Neuronal stem cell (in vitro differentiated cells): ENCODE measurements at regions not wholly inside any gene's neighbourhood (a gene's known extent, or its start where the extent isn't known, plus 50 kb on each side); places are given as distances from the start of the nearest gene placed in this dataset.

ENCODE experiments used
- DNase-seq: peaks from one replicate; pipeline ENCODE4 v3.0.0-alpha.2; 2013; ENCODE audit warnings: low spot score
- H2AFZ ChIP-seq: one replicate; pipeline ENCODE4 v1.6.1; 2013; ENCODE audit warnings: mild to moderate bottlenecking, low read length, inconsistent platforms
- H2AK5ac ChIP-seq: 2 replicates; pipeline ENCODE4 v1.6.1; 2013; ENCODE audit warnings: low read depth, mild to moderate bottlenecking, inconsistent platforms, low read length, moderate library complexity, mixed read lengths
- H2BK120ac ChIP-seq: 2 replicates; pipeline ENCODE4 v1.6.1; 2013; ENCODE audit warnings: low read depth, mild to moderate bottlenecking, inconsistent platforms, low read length, moderate library complexity, mixed read lengths
- H2BK12ac ChIP-seq: one replicate; pipeline ENCODE4 v1.6.1; 2013; ENCODE audit warnings: low read length, inconsistent platforms
- H2BK15ac ChIP-seq: 2 replicates; pipeline ENCODE4 v1.6.1; 2013; ENCODE audit warnings: mild to moderate bottlenecking, low read length, inconsistent platforms, mixed read lengths
- H2BK5ac ChIP-seq: one replicate; pipeline ENCODE4 v1.6.1; 2013; ENCODE audit warnings: inconsistent platforms, mild to moderate bottlenecking, low read length, moderate library complexity
- H3K14ac ChIP-seq: one replicate; pipeline ENCODE4 v1.6.1; 2013; ENCODE audit warnings: low read length, inconsistent platforms
- H3K18ac ChIP-seq: 2 replicates; pipeline ENCODE4 v1.6.1; 2013; ENCODE audit warnings: low read length, inconsistent platforms
- H3K23ac ChIP-seq: 2 replicates; pipeline ENCODE4 v1.6.1; 2013; ENCODE audit warnings: low read depth, mild to moderate bottlenecking, mixed read lengths, low read length, inconsistent platforms; ENCODE audit not compliant: poor library complexity
- H3K27ac ChIP-seq: replicated peaks from 3 replicates; pipeline ENCODE4 v1.5.1; 2013; ENCODE audit warnings: low read length, inconsistent platforms
- H3K27me3 ChIP-seq, 3 experiments: 2 replicates each; pipeline ENCODE4 v1.6.1; 2013; ENCODE audit warnings: low read length in 3 of 3, mild to moderate bottlenecking in 2 of 3, inconsistent platforms in 1 of 3, low read depth in 1 of 3, mixed read lengths in 1 of 3, moderate library complexity in 1 of 3; ENCODE audit not compliant: control insufficient read depth in 3 of 3, insufficient read depth in 3 of 3
- H3K36me3 ChIP-seq, 2 donors: replicated peaks in 1 of 2; 2 replicates each; pipeline ENCODE4 v1.6.1; 2013; ENCODE audit warnings: low read length in 2 of 2; ENCODE audit not compliant: control insufficient read depth in 2 of 2, insufficient read depth in 2 of 2
- H3K4ac ChIP-seq: 2 replicates; pipeline ENCODE4 v1.6.1; 2013; ENCODE audit warnings: inconsistent platforms, mild to moderate bottlenecking, low read length, moderate library complexity
- H3K4me1 ChIP-seq, 2 donors: 1 replicate in 1 of 2; 2 replicates in 1 of 2; pipeline ENCODE4 v1.6.1; 2013; ENCODE audit warnings: low read length in 2 of 2, low read depth in 1 of 2; ENCODE audit not compliant: control insufficient read depth in 2 of 2, insufficient read depth in 1 of 2
- H3K4me2 ChIP-seq: one replicate; pipeline ENCODE4 v1.6.1; 2013; ENCODE audit warnings: mild to moderate bottlenecking, low read length, inconsistent platforms; ENCODE audit not compliant: insufficient read depth, poor library complexity, severe bottlenecking
- H3K4me3 ChIP-seq, 2 donors: 2 replicates each; pipeline ENCODE4 v1.5.1; 2013; ENCODE audit warnings: low read length in 2 of 2, mild to moderate bottlenecking in 2 of 2, inconsistent platforms in 1 of 2, moderate library complexity in 1 of 2
- H3K79me1 ChIP-seq: one replicate; pipeline ENCODE4 v1.6.1; 2013; ENCODE audit warnings: low read depth, mild to moderate bottlenecking, inconsistent platforms, low read length, moderate library complexity
- H3K9ac ChIP-seq: one replicate; pipeline ENCODE4 v1.6.1; 2013; ENCODE audit warnings: mild to moderate bottlenecking, low read depth, low read length, inconsistent platforms; ENCODE audit not compliant: poor library complexity
- H3K9me3 ChIP-seq, 2 donors: replicated peaks in 1 of 2; 2 replicates each; pipeline versions ENCODE3 to v1.6.1; 2013; ENCODE audit warnings: low read length in 2 of 2, mild to moderate bottlenecking in 2 of 2, inconsistent platforms in 1 of 2, low read depth in 1 of 2, mixed read lengths in 1 of 2, moderate library complexity in 1 of 2; ENCODE audit not compliant: control insufficient read depth in 2 of 2, insufficient read depth in 1 of 2
- H4K8ac ChIP-seq: one replicate; pipeline ENCODE4 v1.6.1; 2013; ENCODE audit warnings: low read depth, mild to moderate bottlenecking, inconsistent platforms, low read length, moderate library complexity
- H4K91ac ChIP-seq: one replicate; pipeline ENCODE4 v1.6.1; 2013; ENCODE audit warnings: low read length, low read depth, mild to moderate bottlenecking, inconsistent platforms; ENCODE audit not compliant: poor library complexity
- WGBS, 2 donors: extraction: QIAGEN DNeasy Blood & Tissue Kit; methylation state at CpG; one replicate each; pipeline ENCODE4 v1.1.7; 2013; ENCODE audit warnings: missing lambda C conversion rate in 2 of 2, mixed read lengths in 1 of 2; ENCODE audit not compliant: insufficient read length in 2 of 2, insufficient replicate concordance in 1 of 2; ENCODE audit errors: extremely low coverage in 2 of 2; 5-methylcytosine and 5-hydroxymethylcytosine counted together

GRCh38 chr13:62294244-62294643 lies 878.6 kb upstream of the PCDH20 start:
- Histone ChIP-seq H3K4ac (no peak overlapping the region), H2AFZ (no peak overlapping the region), H2BK12ac (no peak overlapping the region), H3K4me2 (no peak overlapping the region), H3K23ac (no peak overlapping the region), H3K18ac (no peak overlapping the region), H3K14ac (no peak overlapping the region), H3K36me3 (no peaks in the 10 kb centered on the region), H4K8ac (no peak overlapping the region), H3K79me1 (no peaks in the 10 kb centered on the region), H2AK5ac (no peak overlapping the region), H3K4me1 (peaks cover 0 to 4% of the 10 kb centered on the region in 2 donors), H3K9ac (no peak overlapping the region), H2BK120ac (no peak overlapping the region), H2BK15ac (no peak overlapping the region), H3K4me3 (no peak overlapping the region), H2BK5ac (no peak overlapping the region), H3K27ac (no peak overlapping the region), H3K27me3 (no peaks in the 10 kb centered on the region), H3K9me3 (peaks cover 0 to 7% of the 10 kb centered on the region in 2 donors), H4K91ac (no peak overlapping the region)
- DNase-seq, result no peak
- no CpG with 5 or more reads among the region's 4 CpGs for WGBS, 2 donors

GRCh38 chr13:62292714-62293480 lies 877.2 kb upstream of the PCDH20 start:
- no peak overlapping the region for H2BK120ac ChIP-seq
- H3K79me1 ChIP-seq, result no peaks in the 10 kb centered on the region
- no CpG with 5 or more reads among the region's 2 CpGs for WGBS, 2 donors
- H3K23ac ChIP-seq, result no peak overlapping the region
- no peak overlapping the region for H2BK12ac ChIP-seq
- no peak overlapping the region for H4K8ac ChIP-seq
- no peak overlapping the region for H3K9ac ChIP-seq
- no peak overlapping the region for H4K91ac ChIP-seq
- H3K27ac ChIP-seq, result no peak overlapping the region
- no peak for DNase-seq
- H3K14ac ChIP-seq, result no peak overlapping the region
- no peak overlapping the region for H3K4me2 ChIP-seq
- H2AFZ ChIP-seq, result no peak overlapping the region
- H3K4ac ChIP-seq, result no peak overlapping the region
- H2BK5ac ChIP-seq, result no peak overlapping the region
- H3K27me3 ChIP-seq, result no peaks in the 10 kb centered on the region
- no peak overlapping the region for H2BK15ac ChIP-seq
- H2AK5ac ChIP-seq, result no peak overlapping the region
- H3K18ac ChIP-seq, result no peak overlapping the region
- no peak overlapping the region for H3K4me3 ChIP-seq
- peaks cover 0 to 5% of the 10 kb centered on the region in 2 donors for H3K4me1 ChIP-seq
- H3K36me3 ChIP-seq, result no peaks in the 10 kb centered on the region
- peaks cover 0 to 7% of the 10 kb centered on the region in 2 donors for H3K9me3 ChIP-seq

- no peak for DNase-seq
- Histone ChIP-seq H3K4ac (no peak overlapping the region), H3K23ac (no peak overlapping the region), H2BK15ac (no peak overlapping the region), H3K9me3 (peaks cover 0 to 7% of the 10 kb centered on the region in 2 donors), H3K4me3 (no peak overlapping the region), H3K27me3 (no peaks in the 10 kb centered on the region), H3K14ac (no peak overlapping the region), H2AK5ac (no peak overlapping the region), H3K36me3 (no peaks in the 10 kb centered on the region), H4K91ac (no peak overlapping the region), H2BK5ac (no peak overlapping the region), H3K4me1 (peaks cover 0 to 5% of the 10 kb centered on the region in 2 donors), H2BK12ac (no peak overlapping the region), H3K9ac (no peak overlapping the region), H3K18ac (no peak overlapping the region), H2BK120ac (no peak overlapping the region), H4K8ac (no peak overlapping the region), H3K4me2 (no peak overlapping the region), H3K27ac (no peak overlapping the region), H3K79me1 (no peaks in the 10 kb centered on the region), H2AFZ (peak overlapping the region; percentile 8)
Measured at GRCh38 chr13:62290542-62290941, 874.9 kb upstream of the PCDH20 start.

- H2AK5ac ChIP-seq, result no peak overlapping the region
- H3K4me3 ChIP-seq, result no peak overlapping the region
- DNase-seq, result no peak
- H3K23ac ChIP-seq, result no peak overlapping the region
- no peak overlapping the region for H4K8ac ChIP-seq
- peaks cover 0 to 7% of the 10 kb centered on the region in 2 donors for H3K9me3 ChIP-seq
- no peak overlapping the region for H3K4me2 ChIP-seq
- H4K91ac ChIP-seq, result no peak overlapping the region
- no peak overlapping the region for H2AFZ ChIP-seq
- no peak overlapping the region for H2BK12ac ChIP-seq
- H2BK120ac ChIP-seq, result no peak overlapping the region
- no peak overlapping the region for H2BK5ac ChIP-seq
- H3K14ac ChIP-seq, result no peak overlapping the region
- peaks cover 0 to 7% of the 10 kb centered on the region in 2 donors for H3K4me1 ChIP-seq
- H3K36me3 ChIP-seq, result no peaks in the 10 kb centered on the region
- no peak overlapping the region for H3K9ac ChIP-seq
- no peak overlapping the region for H3K18ac ChIP-seq
- no peak overlapping the region for H2BK15ac ChIP-seq
- no CpG with 5 or more reads among the region's 2 CpGs for whole genome bisulfite sequencing, 2 donors
- H3K27ac ChIP-seq, result no peak overlapping the region
- no peaks in the 10 kb centered on the region for H3K27me3 ChIP-seq
- H3K4ac ChIP-seq, result no peak overlapping the region
- no peaks in the 10 kb centered on the region for H3K79me1 ChIP-seq
Measured at GRCh38 chr13:62287764-62288163, 872.1 kb upstream of the PCDH20 start.
